GM23248 (cell line): ENCODE measurements at regions not wholly inside any gene's neighbourhood (a gene's known extent, or its start where the extent isn't known, plus 50 kb on each side); places are given as distances from the start of the nearest gene placed in this dataset.
"Not testable (repeated sequence)": the region's sequence is repeated elsewhere in the genome, so short reads cannot be mapped to it uniquely, and the experiment has no call there.

Source experiments
- DNase-seq: peaks from one replicate; pipeline ENCODE4 v3.0.0-alpha.2; 2015
- H2AFZ ChIP-seq: fragments of 200-600 bp; sonication (generic); 2 replicates; pipeline ENCODE4 v1.6.1; 2016; ENCODE audit warnings: antibody characterized with exemption
- H3F3A ChIP-seq: fragments of 200-600 bp; sonication (generic); 2 replicates; pipeline ENCODE4 v1.6.1; 2016; ENCODE audit warnings: mild to moderate bottlenecking, antibody characterized with exemption, mixed run types; ENCODE audit not compliant: insufficient read depth
- H3K27ac ChIP-seq: fragments of 200-600 bp; sonication (generic); 2 replicates; pipeline ENCODE4 v1.5.1; 2016; ENCODE audit warnings: mild to moderate bottlenecking
- H3K27me3 ChIP-seq: fragments of 200-600 bp; sonication (generic); replicated peaks from 2 replicates; pipeline ENCODE4 v1.6.1; 2016; ENCODE audit warnings: mild to moderate bottlenecking; ENCODE audit not compliant: insufficient read depth
- H3K36me3 ChIP-seq: fragments of 200-600 bp; sonication (generic); 2 replicates; pipeline ENCODE4 v1.6.1; 2016; ENCODE audit warnings: low read depth, mild to moderate bottlenecking
- H3K4me1 ChIP-seq: fragments of 200-600 bp; sonication (generic); 2 replicates; pipeline ENCODE4 v1.6.1; 2016; ENCODE audit warnings: mild to moderate bottlenecking; ENCODE audit not compliant: insufficient read depth
- H3K4me2 ChIP-seq: fragments of 200-600 bp; sonication (generic); one replicate; pipeline ENCODE4 v1.6.1; 2016; ENCODE audit warnings: mild to moderate bottlenecking; ENCODE audit not compliant: unreplicated experiment
- H3K4me3 ChIP-seq: fragments of 200-600 bp; sonication (generic); 2 replicates; pipeline ENCODE4 v1.5.1; 2016; ENCODE audit warnings: mild to moderate bottlenecking
- H3K79me2 ChIP-seq: fragments of 200-600 bp; sonication (generic); 2 replicates; pipeline ENCODE4 v1.6.1; 2016; ENCODE audit warnings: mild to moderate bottlenecking; ENCODE audit not compliant: insufficient read depth
- H3K9ac ChIP-seq: fragments of 200-600 bp; sonication (generic); 2 replicates; pipeline ENCODE4 v1.6.1; 2016; ENCODE audit warnings: mild to moderate bottlenecking
- H3K9me2 ChIP-seq: fragments of 200-600 bp; sonication (generic); 2 replicates; pipeline ENCODE4 v1.6.1; 2016; ENCODE audit warnings: mixed run types, mild to moderate bottlenecking, moderate library complexity; ENCODE audit not compliant: insufficient read depth
- H3K9me3 ChIP-seq: fragments of 200-600 bp; sonication (generic); one replicate; pipeline ENCODE4 v1.6.1; 2017; ENCODE audit warnings: low read depth
- H4K20me1 ChIP-seq: fragments of 200-600 bp; sonication (generic); 2 replicates; pipeline ENCODE4 v1.6.0; 2016; ENCODE audit not compliant: insufficient read depth
- EZH2 ChIP-seq: fragments of 200-600 bp; sonication (generic); IDR thresholded peaks from 2 replicates; pipeline ENCODE4 v1.6.1; 2018; ENCODE audit warnings: antibody characterized with exemption, mild to moderate bottlenecking; ENCODE audit not compliant: insufficient read depth, poor library complexity, severe bottlenecking
- EZH2phosphoT487 ChIP-seq: fragments of 200-600 bp; sonication (generic); IDR thresholded peaks from 2 replicates; pipeline ENCODE4 v1.6.1; 2018; ENCODE audit warnings: antibody characterized with exemption, moderate library complexity, mild to moderate bottlenecking, low read depth; ENCODE audit not compliant: insufficient read depth
- WGBS, 2 experiments: methylation state at CpG; one replicate each; pipeline ENCODE4 v1.1.6; 2015 to 2017; ENCODE audit warnings: low lambda C conversion rate in 2 of 2, low coverage in 1 of 2; ENCODE audit errors: missing lambda C conversion rate in 2 of 2; 5-methylcytosine and 5-hydroxymethylcytosine counted together
- in situ Hi-C: fragments of 300-500 bp; cut with MboI; formaldehyde crosslinking; loops from 2 replicates; pipeline ENCODE4 v1.15.0; 2020

DNA sequence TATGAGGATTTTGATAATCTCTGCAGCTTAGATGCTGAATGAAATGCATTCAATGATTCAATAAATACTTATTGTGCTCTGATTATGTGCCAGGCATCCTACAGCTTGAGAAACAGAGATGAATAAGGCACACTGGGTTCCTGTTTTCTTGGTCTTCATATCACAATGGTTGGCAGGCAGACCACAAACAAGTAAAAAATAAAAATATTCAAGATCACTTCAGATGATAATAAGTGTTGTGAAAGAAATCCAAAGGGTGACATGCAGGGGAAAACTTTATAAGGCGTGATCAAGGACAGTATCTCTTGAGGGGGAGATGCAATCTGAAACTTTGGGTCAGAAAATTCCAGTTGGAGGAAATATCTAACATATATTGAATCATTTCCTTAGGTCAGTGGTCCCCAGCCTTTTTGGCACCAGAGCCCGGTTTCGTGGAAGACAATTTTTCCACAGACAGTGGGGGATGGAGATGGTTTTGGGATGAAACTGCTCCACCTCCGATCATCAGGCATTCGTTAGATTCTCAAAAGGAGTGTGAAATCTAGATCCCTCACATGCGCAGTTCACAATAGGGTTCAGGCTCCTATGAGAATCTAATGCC, 73.7 kb upstream of the RAP1B start:
- no peak overlapping the region for H3K9ac ChIP-seq
- no peak overlapping the region for H3K4me2 ChIP-seq
- DNase-seq: no peak
- H3K4me1 ChIP-seq: peaks cover 15% of the 10 kb centered on the region
- in situ Hi-C loops: no loop called here
- no peaks in the 10 kb centered on the region for H3K9me3 ChIP-seq
- no peaks in the 10 kb centered on the region for H3K79me2 ChIP-seq
- no peak for TF ChIP-seq EZH2phosphoT487
- no peak for TF ChIP-seq EZH2
- 90 to 92% methylated on average over 6 of the region's 6 CpGs for WGBS, 2 experiments
- H3F3A ChIP-seq: peaks cover 8% of the 10 kb centered on the region
- no peaks in the 10 kb centered on the region for H3K36me3 ChIP-seq
- H3K4me3 ChIP-seq: no peak overlapping the region
- H4K20me1 ChIP-seq: no peaks in the 10 kb centered on the region
- no peak overlapping the region for H3K27ac ChIP-seq
- no peaks in the 10 kb centered on the region for H3K9me2 ChIP-seq
- H3K27me3 ChIP-seq: no peaks in the 10 kb centered on the region
- H2AFZ ChIP-seq: no peak overlapping the region

DNA sequence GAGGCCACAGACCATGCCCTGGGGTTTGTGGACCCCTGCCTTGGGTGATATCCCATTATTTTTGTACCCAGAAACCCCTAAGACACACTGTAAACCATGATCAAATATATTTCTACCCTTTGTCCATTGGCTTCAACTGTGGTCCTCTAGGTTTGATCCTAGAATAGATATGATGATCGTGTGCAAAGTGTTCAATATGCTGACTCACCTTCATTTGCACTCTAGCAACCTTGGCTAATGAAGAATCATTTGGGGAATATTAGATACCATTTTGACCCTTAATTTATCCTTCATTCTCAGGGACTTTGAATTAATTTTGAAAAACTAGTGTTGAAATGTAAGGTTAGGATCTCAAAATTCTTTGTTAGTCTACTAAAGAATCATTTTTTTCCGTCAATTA, 73.1 kb upstream of the RAP1B start:
- H3K9me3 ChIP-seq: no peaks in the 10 kb centered on the region
- H3K4me3 ChIP-seq: no peak overlapping the region
- in situ Hi-C loops: no loop called here
- no peaks in the 10 kb centered on the region for H3K79me2 ChIP-seq
- H3K4me2 ChIP-seq: no peak overlapping the region
- no peak overlapping the region for H2AFZ ChIP-seq
- H3F3A ChIP-seq: peaks cover 8% of the 10 kb centered on the region
- H3K36me3 ChIP-seq: no peaks in the 10 kb centered on the region
- TF ChIP-seq EZH2: no peak
- no peak for TF ChIP-seq EZH2phosphoT487
- no peak overlapping the region for H3K9ac ChIP-seq
- no peak overlapping the region for H3K27ac ChIP-seq
- H3K27me3 ChIP-seq: no peaks in the 10 kb centered on the region
- no peak for DNase-seq
- WGBS, 2 experiments: 74 to 82% methylated on average over 2 of the region's 2 CpGs
- H4K20me1 ChIP-seq: no peaks in the 10 kb centered on the region
- peaks cover 15% of the 10 kb centered on the region for H3K4me1 ChIP-seq
- no peaks in the 10 kb centered on the region for H3K9me2 ChIP-seq

DNA sequence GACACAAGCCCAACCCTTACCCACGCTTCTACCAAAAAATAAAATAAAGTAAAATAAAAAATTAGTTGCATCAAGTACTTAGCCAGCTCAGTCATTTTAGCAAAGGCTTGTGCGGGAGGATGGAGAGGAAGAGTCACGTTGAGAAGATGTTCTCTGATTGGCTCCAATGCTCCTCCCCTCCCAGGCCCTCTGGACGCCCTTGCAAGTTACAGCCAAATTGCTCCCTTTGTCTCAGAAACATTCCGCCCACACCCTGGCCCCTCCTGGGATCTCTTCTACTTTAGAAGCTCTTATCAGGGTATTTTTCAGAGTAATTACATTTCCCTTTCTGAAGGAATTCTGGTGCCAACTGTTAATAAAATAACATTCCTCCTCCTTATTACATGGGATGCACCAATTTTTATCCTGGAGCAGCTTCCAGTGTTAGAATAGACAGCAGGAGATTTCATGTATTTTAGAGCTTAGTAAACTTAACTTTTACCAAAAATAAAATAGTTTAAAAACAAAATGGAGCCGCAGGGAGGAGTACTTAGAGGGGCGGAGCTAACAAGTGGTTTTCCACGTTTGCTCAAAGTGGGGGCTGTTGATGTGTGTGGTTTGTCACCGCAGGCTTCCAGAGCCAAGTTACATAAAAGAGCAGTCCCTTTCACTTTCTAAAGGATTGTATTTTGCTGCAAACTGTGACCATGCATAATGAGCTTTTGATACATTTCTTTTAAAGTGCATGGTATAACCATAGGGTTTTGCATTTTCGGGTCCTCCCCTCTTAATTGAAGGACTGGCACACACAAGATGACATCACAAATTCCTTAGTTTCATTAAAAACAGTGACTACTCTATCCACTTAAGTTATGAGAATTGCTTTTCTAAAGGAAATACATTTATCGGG, 71.7 kb upstream of the RAP1B start:
- TF ChIP-seq EZH2phosphoT487: no peak
- TF ChIP-seq EZH2: no peak
- no peaks in the 10 kb centered on the region for H3K27me3 ChIP-seq
- H3K9me2 ChIP-seq: no peaks in the 10 kb centered on the region
- peak overlapping the region; percentile 81 for H3K9ac ChIP-seq
- H3K79me2 ChIP-seq: no peaks in the 10 kb centered on the region
- H3K4me2 ChIP-seq: peak overlapping the region; percentile 99
- H3F3A ChIP-seq: peaks cover 8% of the 10 kb centered on the region
- H3K4me1 ChIP-seq: peaks cover 15% of the 10 kb centered on the region
- H2AFZ ChIP-seq: peak overlapping the region; percentile 99
- no peaks in the 10 kb centered on the region for H3K9me3 ChIP-seq
- H3K27ac ChIP-seq: peak overlapping the region; percentile 88
- 13 to 14% methylated on average over 11 of the region's 11 CpGs for WGBS, 2 experiments
- H3K36me3 ChIP-seq: no peaks in the 10 kb centered on the region
- no peaks in the 10 kb centered on the region for H4K20me1 ChIP-seq
- in situ Hi-C loops: no loop called here
- H3K4me3 ChIP-seq: peak overlapping the region; percentile 69
- DNase-seq: peak; percentile 85

DNA sequence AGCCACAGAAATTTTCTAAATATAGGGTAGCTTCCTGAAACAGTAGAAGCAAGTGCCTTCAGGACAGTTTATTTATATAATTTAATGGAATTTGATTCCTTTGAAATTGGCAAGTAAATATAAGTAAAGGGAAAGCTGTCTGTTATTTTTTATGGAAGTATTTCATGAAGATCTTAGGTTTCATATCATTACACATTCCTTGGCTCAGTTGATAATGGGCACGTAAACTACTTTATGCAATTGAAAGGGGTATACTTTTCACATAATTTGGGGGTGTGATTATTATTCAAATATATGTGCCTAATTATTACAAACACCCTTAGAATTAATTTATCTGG, 71.1 kb upstream of the RAP1B start:
- no peaks in the 10 kb centered on the region for H3K79me2 ChIP-seq
- no peaks in the 10 kb centered on the region for H4K20me1 ChIP-seq
- in situ Hi-C loops: no loop called here
- 61 to 79% methylated on average over 1 of the region's 1 CpG for WGBS, 2 experiments
- no peaks in the 10 kb centered on the region for H3K27me3 ChIP-seq
- H3K9me3 ChIP-seq: no peaks in the 10 kb centered on the region
- H3K9ac ChIP-seq: peak overlapping the region; percentile 81
- peak overlapping the region; percentile 69 for H3K4me3 ChIP-seq
- TF ChIP-seq EZH2 (no peak), EZH2phosphoT487 (no peak)
- H3K4me2 ChIP-seq: peak overlapping the region; percentile 99
- H3F3A ChIP-seq: peaks cover 8% of the 10 kb centered on the region
- H3K36me3 ChIP-seq: no peaks in the 10 kb centered on the region
- no peaks in the 10 kb centered on the region for H3K9me2 ChIP-seq
- H3K4me1 ChIP-seq: peaks cover 15% of the 10 kb centered on the region
- H2AFZ ChIP-seq: peak overlapping the region; percentile 99
- H3K27ac ChIP-seq: peak overlapping the region; percentile 88
- no peak for DNase-seq

DNA sequence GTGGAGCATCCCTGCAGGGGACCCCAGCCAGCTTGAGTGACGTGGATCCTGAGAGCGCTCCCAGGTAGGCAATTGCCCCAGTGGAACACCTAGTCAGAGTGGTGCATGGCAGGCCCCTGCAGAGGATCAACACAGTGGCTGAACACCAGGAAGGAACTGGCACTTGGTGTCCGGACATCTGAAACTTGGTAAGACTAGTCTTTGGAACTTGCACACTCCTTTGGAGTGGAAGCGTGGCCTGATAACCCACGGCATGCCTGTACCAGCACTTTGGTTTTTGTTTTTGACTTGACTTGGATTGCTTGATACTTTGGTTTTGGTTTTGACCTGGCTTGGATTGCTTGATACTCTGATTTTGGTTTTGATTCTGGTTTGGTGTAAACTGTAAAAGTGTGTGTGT, 69.9 kb upstream of the RAP1B start:
- H3K4me2 ChIP-seq, H3K36me3 ChIP-seq, H3K9ac ChIP-seq, H3K4me3 ChIP-seq, in situ Hi-C loops, H3K27me3 ChIP-seq, H3K9me2 ChIP-seq, DNase-seq, H3K79me2 ChIP-seq, H3K27ac ChIP-seq, H4K20me1 ChIP-seq, H3F3A ChIP-seq, H3K9me3 ChIP-seq, H2AFZ ChIP-seq: not testable (repeated sequence)
- 98% methylated on average over 5 of the region's 5 CpGs for WGBS, 2 experiments
- H3K4me1 ChIP-seq: peaks cover 15% of the 10 kb centered on the region

DNA sequence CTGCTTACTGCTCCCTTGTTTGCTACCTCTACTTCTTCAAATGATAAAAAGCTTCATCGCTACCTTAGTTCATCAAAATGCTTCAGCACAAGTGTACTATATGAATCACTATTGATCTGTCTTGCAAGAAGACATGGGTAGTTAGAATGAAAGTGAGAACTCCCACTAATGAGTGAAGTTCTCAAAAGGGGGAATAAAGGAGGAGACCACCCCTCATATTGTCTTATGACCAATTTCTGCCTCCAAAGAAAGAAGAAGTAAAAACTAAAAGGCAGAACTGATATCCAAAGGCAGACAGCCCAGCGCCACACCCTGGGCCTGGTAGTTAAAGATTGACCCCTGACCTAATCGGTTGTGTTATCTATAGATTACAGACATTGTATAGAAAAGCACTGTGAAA, 63.4 kb upstream of the RAP1B start:
- H3K9me2 ChIP-seq, H3K36me3 ChIP-seq, H3F3A ChIP-seq, H3K79me2 ChIP-seq, H3K9ac ChIP-seq, in situ Hi-C loops, H4K20me1 ChIP-seq, H2AFZ ChIP-seq, DNase-seq, H3K4me2 ChIP-seq, H3K27me3 ChIP-seq, H3K27ac ChIP-seq, H3K4me1 ChIP-seq, H3K4me3 ChIP-seq, H3K9me3 ChIP-seq: not testable (repeated sequence)
- 55 to 70% methylated on average over 3 of the region's 3 CpGs for WGBS, 2 experiments
